WTC11 (cell line): ENCODE measurements at regions not wholly inside any gene's neighbourhood (a gene's known extent, or its start where the extent isn't known, plus 50 kb on each side); places are given as distances from the start of the nearest gene placed in this dataset.

ENCODE experiments used
- ATAC-seq: fragments of 200-7000 bp; cut with Tn5 transposase; 2 replicates; pipeline ENCODE4 v1.10.0; 2021; ENCODE audit warnings: mild to moderate bottlenecking, moderate library complexity
- CTCF ChIA-PET: fragments of 300-600 bp; sonication (Branson Sonifier 250); formaldehyde crosslinking; loops from one replicate; lab custom pipeline; 2021; ENCODE audit warnings: antibody characterized with exemption; lab: Charles Lee
- POLR2A ChIA-PET: fragments of 350-600 bp; sonication (Branson Sonifier 250); formaldehyde crosslinking; loops from one replicate; lab custom pipeline; 2021; ENCODE audit warnings: antibody characterized with exemption; lab: Charles Lee
- DNase-seq: peaks from one replicate; pipeline ENCODE4 v3.0.0; 2021; ENCODE audit warnings: low spot score
- H3K27ac Mint-ChIP-seq: 2 replicates; pipeline ENCODE4 v1.8.0; 2021; ENCODE audit warnings: mixed read lengths
- H3K27me3 Mint-ChIP-seq: 2 replicates; pipeline ENCODE4 v1.8.0; 2021; ENCODE audit warnings: low read depth, mild to moderate bottlenecking, moderate library complexity, mixed read lengths
- H3K36me3 Mint-ChIP-seq: 2 replicates; pipeline ENCODE4 v1.8.0; 2021; ENCODE audit warnings: mixed read lengths
- H3K4me1 Mint-ChIP-seq: 2 replicates; pipeline ENCODE4 v1.8.0; 2022; ENCODE audit warnings: mixed read lengths
- H3K4me3 Mint-ChIP-seq: 2 replicates; pipeline ENCODE4 v1.8.0; 2021; ENCODE audit warnings: mild to moderate bottlenecking, moderate library complexity, mixed read lengths
- H3K9me3 Mint-ChIP-seq: 2 replicates; pipeline ENCODE4 v1.8.0; 2021; ENCODE audit warnings: mixed read lengths
- CREB1 ChIP-seq: sonication (generic); formaldehyde crosslinking; IDR thresholded peaks from 2 replicates; pipeline ENCODE4 v1.8.0; 2023; ENCODE audit warnings: mild to moderate bottlenecking, missing genetic modification reagents
- IRF2 ChIP-seq: sonication (generic); formaldehyde crosslinking; IDR thresholded peaks from 2 replicates; pipeline ENCODE4 v1.8.0; 2022; ENCODE audit warnings: low read depth, missing genetic modification reagents, borderline replicate concordance
- JUN ChIP-seq: sonication (generic); formaldehyde crosslinking; IDR thresholded peaks from 2 replicates; pipeline ENCODE4 v1.8.0; 2023; ENCODE audit warnings: mild to moderate bottlenecking, missing genetic modification reagents
- MXD4 ChIP-seq: fragments of 250-450 bp; sonication (Bioruptor Pico); IDR thresholded peaks from 2 replicates; pipeline ENCODE4 v1.8.0; 2021; ENCODE audit warnings: mild to moderate bottlenecking, moderate library complexity, borderline replicate concordance
- NFE2L1 ChIP-seq: sonication (generic); formaldehyde crosslinking; IDR thresholded peaks from 2 replicates; pipeline ENCODE4 v1.8.1; 2023; ENCODE audit warnings: missing genetic modification reagents
- NFYB ChIP-seq: sonication (generic); formaldehyde crosslinking; conservative IDR thresholded peaks from 2 replicates; pipeline ENCODE4 v1.8.0; 2022; ENCODE audit warnings: low read depth, missing genetic modification reagents
- SP1 ChIP-seq: sonication (generic); formaldehyde crosslinking; conservative IDR thresholded peaks from 2 replicates; pipeline ENCODE4 v1.8.1; 2022; ENCODE audit warnings: missing genetic modification reagents
- TCF7 ChIP-seq: sonication (generic); formaldehyde crosslinking; IDR thresholded peaks from 2 replicates; pipeline ENCODE4 v1.8.0; 2022; ENCODE audit warnings: mild to moderate bottlenecking, low read depth, missing genetic modification reagents, moderate library complexity
- ZNF138 ChIP-seq: sonication (generic); formaldehyde crosslinking; conservative IDR thresholded peaks from 2 replicates; pipeline ENCODE4 v1.8.1; 2022; ENCODE audit warnings: mild to moderate bottlenecking, moderate library complexity, missing genetic modification reagents
- ZNF423 ChIP-seq: fragments of 250-450 bp; sonication (Bioruptor Pico); IDR thresholded peaks from 2 replicates; pipeline ENCODE4 v2.1.2; 2022; ENCODE audit warnings: mild to moderate bottlenecking, moderate library complexity
- TF ChIP-seq, protein P1 (sequence below): sonication (generic); formaldehyde crosslinking; IDR thresholded peaks from 2 replicates; pipeline ENCODE4 v1.8.0; 2023; ENCODE audit warnings: mild to moderate bottlenecking, missing genetic modification reagents
- TF ChIP-seq, protein P2 (sequence below): sonication (generic); formaldehyde crosslinking; IDR thresholded peaks from 2 replicates; pipeline ENCODE4 v1.8.0; 2022; ENCODE audit warnings: mild to moderate bottlenecking, missing genetic modification reagents
- TF ChIP-seq, protein P3 (sequence below): sonication (generic); formaldehyde crosslinking; IDR thresholded peaks from 2 replicates; pipeline ENCODE4 v1.8.1; 2023; ENCODE audit warnings: mild to moderate bottlenecking, missing genetic modification reagents
- TF ChIP-seq, protein P4 (sequence below): sonication (generic); formaldehyde crosslinking; IDR thresholded peaks from 2 replicates; pipeline ENCODE4 v1.8.0; 2023; ENCODE audit warnings: missing genetic modification reagents
- TF ChIP-seq, protein P5 (sequence below): sonication (generic); formaldehyde crosslinking; IDR thresholded peaks from 2 replicates; pipeline ENCODE4 v1.8.1; 2023; ENCODE audit warnings: mild to moderate bottlenecking, missing genetic modification reagents, moderate library complexity
- TF ChIP-seq, protein P6 (sequence below): fragments of 250-450 bp; sonication (Bioruptor Pico); IDR thresholded peaks from 2 replicates; pipeline ENCODE4 v1.8.0; 2021; ENCODE audit warnings: mild to moderate bottlenecking
- TF ChIP-seq, protein P7 (sequence below): fragments of 250-450 bp; sonication (Bioruptor Pico); IDR thresholded peaks from 2 replicates; pipeline ENCODE4 v2.1.2; 2022; ENCODE audit warnings: mild to moderate bottlenecking, moderate library complexity

DNA sequence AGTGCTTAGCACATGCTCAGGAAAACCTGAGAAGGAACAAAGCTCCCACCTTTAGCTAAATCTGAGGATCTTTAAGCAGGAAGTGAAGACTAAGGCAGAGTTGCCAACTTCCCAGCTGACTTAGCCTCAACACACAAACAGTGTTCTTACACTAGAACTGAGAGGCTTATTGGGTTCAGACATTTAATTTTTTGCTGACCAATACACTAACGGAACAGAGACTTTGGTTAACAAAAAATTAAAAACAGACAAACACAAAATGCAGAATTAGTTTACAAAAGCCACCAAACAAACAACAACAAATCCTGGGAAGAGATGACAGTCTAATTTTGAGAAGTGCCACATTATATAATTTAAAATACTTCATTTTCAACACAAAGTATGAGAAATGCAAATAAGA lies 1123.7 kb upstream of the ATXN7L3B start (continued):
- no peak for TF ChIP-seq ZNF423 (CRISPR knock-in tag)
- TF ChIP-seq SP1 (CRISPR knock-in tag): no peak
- TF ChIP-seq, protein P1, sequence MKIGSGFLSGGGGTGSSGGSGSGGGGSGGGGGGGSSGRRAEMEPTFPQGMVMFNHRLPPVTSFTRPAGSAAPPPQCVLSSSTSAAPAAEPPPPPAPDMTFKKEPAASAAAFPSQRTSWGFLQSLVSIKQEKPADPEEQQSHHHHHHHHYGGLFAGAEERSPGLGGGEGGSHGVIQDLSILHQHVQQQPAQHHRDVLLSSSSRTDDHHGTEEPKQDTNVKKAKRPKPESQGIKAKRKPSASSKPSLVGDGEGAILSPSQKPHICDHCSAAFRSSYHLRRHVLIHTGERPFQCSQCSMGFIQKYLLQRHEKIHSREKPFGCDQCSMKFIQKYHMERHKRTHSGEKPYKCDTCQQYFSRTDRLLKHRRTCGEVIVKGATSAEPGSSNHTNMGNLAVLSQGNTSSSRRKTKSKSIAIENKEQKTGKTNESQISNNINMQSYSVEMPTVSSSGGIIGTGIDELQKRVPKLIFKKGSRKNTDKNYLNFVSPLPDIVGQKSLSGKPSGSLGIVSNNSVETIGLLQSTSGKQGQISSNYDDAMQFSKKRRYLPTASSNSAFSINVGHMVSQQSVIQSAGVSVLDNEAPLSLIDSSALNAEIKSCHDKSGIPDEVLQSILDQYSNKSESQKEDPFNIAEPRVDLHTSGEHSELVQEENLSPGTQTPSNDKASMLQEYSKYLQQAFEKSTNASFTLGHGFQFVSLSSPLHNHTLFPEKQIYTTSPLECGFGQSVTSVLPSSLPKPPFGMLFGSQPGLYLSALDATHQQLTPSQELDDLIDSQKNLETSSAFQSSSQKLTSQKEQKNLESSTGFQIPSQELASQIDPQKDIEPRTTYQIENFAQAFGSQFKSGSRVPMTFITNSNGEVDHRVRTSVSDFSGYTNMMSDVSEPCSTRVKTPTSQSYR: no peak
- TF ChIP-seq, protein P2, sequence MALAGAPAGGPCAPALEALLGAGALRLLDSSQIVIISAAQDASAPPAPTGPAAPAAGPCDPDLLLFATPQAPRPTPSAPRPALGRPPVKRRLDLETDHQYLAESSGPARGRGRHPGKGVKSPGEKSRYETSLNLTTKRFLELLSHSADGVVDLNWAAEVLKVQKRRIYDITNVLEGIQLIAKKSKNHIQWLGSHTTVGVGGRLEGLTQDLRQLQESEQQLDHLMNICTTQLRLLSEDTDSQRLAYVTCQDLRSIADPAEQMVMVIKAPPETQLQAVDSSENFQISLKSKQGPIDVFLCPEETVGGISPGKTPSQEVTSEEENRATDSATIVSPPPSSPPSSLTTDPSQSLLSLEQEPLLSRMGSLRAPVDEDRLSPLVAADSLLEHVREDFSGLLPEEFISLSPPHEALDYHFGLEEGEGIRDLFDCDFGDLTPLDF (CRISPR knock-in tag): no peak
- TF ChIP-seq, protein P3, sequence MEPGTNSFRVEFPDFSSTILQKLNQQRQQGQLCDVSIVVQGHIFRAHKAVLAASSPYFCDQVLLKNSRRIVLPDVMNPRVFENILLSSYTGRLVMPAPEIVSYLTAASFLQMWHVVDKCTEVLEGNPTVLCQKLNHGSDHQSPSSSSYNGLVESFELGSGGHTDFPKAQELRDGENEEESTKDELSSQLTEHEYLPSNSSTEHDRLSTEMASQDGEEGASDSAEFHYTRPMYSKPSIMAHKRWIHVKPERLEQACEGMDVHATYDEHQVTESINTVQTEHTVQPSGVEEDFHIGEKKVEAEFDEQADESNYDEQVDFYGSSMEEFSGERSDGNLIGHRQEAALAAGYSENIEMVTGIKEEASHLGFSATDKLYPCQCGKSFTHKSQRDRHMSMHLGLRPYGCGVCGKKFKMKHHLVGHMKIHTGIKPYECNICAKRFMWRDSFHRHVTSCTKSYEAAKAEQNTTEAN (CRISPR knock-in tag): no peak
- no peak for TF ChIP-seq MXD4

DNA sequence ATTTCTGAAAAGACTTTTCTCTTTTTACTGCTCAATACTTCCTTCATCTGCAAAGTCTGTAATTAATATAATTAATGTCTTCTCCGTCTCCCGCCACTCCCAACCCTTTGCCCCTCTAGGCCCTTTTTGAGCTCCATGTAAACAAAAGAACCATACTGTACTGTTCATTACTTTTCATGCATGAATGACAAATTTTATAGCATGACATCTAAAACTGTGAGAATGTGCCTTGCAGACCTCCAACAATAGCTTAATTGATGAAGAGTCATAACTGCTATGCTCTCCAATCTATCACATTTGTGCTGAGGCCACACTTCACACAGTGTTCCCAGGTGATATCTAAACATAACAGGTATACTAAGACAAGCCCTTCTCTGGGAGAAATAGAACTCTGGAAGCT lies 1122.7 kb upstream of the ATXN7L3B start:
- DNase-seq (no peak), ATAC-seq (no peak)
- Mint-ChIP-seq H3K36me3 (peaks cover 36% of the 10 kb centered on the region), H3K27ac (no peak overlapping the region)
- TF ChIP-seq TCF7 (CRISPR knock-in tag) (no peak), JUN (CRISPR knock-in tag) (no peak), NFE2L1 (CRISPR knock-in tag) (no peak), IRF2 (CRISPR knock-in tag) (no peak), ZNF138 (CRISPR knock-in tag) (no peak), CREB1 (CRISPR knock-in tag) (no peak), NFYB (CRISPR knock-in tag) (no peak)
- TF ChIP-seq, protein P4, sequence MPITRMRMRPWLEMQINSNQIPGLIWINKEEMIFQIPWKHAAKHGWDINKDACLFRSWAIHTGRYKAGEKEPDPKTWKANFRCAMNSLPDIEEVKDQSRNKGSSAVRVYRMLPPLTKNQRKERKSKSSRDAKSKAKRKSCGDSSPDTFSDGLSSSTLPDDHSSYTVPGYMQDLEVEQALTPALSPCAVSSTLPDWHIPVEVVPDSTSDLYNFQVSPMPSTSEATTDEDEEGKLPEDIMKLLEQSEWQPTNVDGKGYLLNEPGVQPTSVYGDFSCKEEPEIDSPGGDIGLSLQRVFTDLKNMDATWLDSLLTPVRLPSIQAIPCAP (CRISPR knock-in tag): no peak
- TF ChIP-seq, protein P5, sequence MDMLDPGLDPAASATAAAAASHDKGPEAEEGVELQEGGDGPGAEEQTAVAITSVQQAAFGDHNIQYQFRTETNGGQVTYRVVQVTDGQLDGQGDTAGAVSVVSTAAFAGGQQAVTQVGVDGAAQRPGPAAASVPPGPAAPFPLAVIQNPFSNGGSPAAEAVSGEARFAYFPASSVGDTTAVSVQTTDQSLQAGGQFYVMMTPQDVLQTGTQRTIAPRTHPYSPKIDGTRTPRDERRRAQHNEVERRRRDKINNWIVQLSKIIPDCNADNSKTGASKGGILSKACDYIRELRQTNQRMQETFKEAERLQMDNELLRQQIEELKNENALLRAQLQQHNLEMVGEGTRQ: no peak
- TF ChIP-seq, protein P6, sequence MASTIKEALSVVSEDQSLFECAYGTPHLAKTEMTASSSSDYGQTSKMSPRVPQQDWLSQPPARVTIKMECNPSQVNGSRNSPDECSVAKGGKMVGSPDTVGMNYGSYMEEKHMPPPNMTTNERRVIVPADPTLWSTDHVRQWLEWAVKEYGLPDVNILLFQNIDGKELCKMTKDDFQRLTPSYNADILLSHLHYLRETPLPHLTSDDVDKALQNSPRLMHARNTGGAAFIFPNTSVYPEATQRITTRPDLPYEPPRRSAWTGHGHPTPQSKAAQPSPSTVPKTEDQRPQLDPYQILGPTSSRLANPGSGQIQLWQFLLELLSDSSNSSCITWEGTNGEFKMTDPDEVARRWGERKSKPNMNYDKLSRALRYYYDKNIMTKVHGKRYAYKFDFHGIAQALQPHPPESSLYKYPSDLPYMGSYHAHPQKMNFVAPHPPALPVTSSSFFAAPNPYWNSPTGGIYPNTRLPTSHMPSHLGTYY: no peak
- TF ChIP-seq, protein P7, sequence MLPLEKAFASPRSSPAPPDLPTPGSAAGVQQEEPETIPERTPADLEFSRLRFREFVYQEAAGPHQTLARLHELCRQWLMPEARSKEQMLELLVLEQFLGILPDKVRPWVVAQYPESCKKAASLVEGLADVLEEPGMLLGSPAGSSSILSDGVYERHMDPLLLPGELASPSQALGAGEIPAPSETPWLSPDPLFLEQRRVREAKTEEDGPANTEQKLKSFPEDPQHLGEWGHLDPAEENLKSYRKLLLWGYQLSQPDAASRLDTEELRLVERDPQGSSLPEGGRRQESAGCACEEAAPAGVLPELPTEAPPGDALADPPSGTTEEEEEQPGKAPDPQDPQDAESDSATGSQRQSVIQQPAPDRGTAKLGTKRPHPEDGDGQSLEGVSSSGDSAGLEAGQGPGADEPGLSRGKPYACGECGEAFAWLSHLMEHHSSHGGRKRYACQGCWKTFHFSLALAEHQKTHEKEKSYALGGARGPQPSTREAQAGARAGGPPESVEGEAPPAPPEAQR: no peak
- TF ChIP-seq, all 79 proteins: peak for 0
- Mint-ChIP-seq H3K4me3 (no peak overlapping the region), H3K9me3 (peaks cover 50% of the 10 kb centered on the region), H3K4me1 (no peaks in the 10 kb centered on the region), H3K27me3 (no peaks in the 10 kb centered on the region)
- ChIA-PET CTCF (no interaction called here), POLR2A (no interaction called here)
